ENCODE measurements at regions not wholly inside any gene's neighbourhood (a gene's known extent, or its start where the extent isn't known, plus 50 kb on each side); places are given as distances from the start of the nearest gene placed in this dataset.

- TF ChIP-seq, protein P1, sequence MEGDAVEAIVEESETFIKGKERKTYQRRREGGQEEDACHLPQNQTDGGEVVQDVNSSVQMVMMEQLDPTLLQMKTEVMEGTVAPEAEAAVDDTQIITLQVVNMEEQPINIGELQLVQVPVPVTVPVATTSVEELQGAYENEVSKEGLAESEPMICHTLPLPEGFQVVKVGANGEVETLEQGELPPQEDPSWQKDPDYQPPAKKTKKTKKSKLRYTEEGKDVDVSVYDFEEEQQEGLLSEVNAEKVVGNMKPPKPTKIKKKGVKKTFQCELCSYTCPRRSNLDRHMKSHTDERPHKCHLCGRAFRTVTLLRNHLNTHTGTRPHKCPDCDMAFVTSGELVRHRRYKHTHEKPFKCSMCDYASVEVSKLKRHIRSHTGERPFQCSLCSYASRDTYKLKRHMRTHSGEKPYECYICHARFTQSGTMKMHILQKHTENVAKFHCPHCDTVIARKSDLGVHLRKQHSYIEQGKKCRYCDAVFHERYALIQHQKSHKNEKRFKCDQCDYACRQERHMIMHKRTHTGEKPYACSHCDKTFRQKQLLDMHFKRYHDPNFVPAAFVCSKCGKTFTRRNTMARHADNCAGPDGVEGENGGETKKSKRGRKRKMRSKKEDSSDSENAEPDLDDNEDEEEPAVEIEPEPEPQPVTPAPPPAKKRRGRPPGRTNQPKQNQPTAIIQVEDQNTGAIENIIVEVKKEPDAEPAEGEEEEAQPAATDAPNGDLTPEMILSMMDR (IDR thresholded peaks at IDR 0.05; ENCODE audit: low read depth, low read length): no peak
- no peak overlapping the region for H3K27ac ChIP-seq (ENCODE audit: low read depth, low read length)
- peaks cover 7% of the 10 kb centered on the region for H3K9me3 ChIP-seq (ENCODE audit: control insufficient read depth, insufficient read depth, low read length)
- CTCF ChIA-PET: no interaction called here
- no peak overlapping the region for H3K4me3 ChIP-seq (ENCODE audit: low read depth, low read length)
- POLR2A ChIA-PET: no interaction called here
- no peak for DNase-seq (ENCODE audit: low read depth, low spot score)
- no peaks in the 10 kb centered on the region for H3K27me3 ChIP-seq (ENCODE audit: control insufficient read depth, insufficient read depth, low read length)
Measured at GRCh38 chr18:51593931-51594330, 396.4 kb upstream of the MEX3C start.

GRCh38 chr18:51603111-51603510 is 405.6 kb upstream of the MEX3C start:
- DNase-seq (ENCODE audit: low read depth, low spot score): no peak
- H3K27ac ChIP-seq (ENCODE audit: low read depth, low read length): no peak overlapping the region
- TF ChIP-seq, protein P1 (IDR thresholded peaks at IDR 0.05; ENCODE audit: low read depth, low read length): no peak
- H3K9me3 ChIP-seq (ENCODE audit: control insufficient read depth, insufficient read depth, low read length): peaks cover 8% of the 10 kb centered on the region; the same call in 1 of the 2 replicates
- ChIA-PET CTCF (no interaction called here), POLR2A (no interaction called here)
- H3K4me3 ChIP-seq (ENCODE audit: low read depth, low read length): no peak overlapping the region
- no peaks in the 10 kb centered on the region for H3K27me3 ChIP-seq (ENCODE audit: control insufficient read depth, insufficient read depth, low read length)

GRCh38 chr18:51603551-51603950 is 406.1 kb upstream of the MEX3C start:
- H3K27ac ChIP-seq (ENCODE audit: low read depth, low read length): no peak overlapping the region
- H3K9me3 ChIP-seq (ENCODE audit: control insufficient read depth, insufficient read depth, low read length): peaks cover 8% of the 10 kb centered on the region; the same call in 1 of the 2 replicates
- DNase-seq (ENCODE audit: low read depth, low spot score): no peak
- CTCF ChIA-PET: interaction anchor here (0.5 kb wide), 1 partner anchor 817 kb away, joined by 5 read pairs; no protein-coding TSS in a partner anchor
- H3K27me3 ChIP-seq (ENCODE audit: control insufficient read depth, insufficient read depth, low read length): no peaks in the 10 kb centered on the region
- TF ChIP-seq, protein P1 (IDR thresholded peaks at IDR 0.05; ENCODE audit: low read depth, low read length): no peak
- POLR2A ChIA-PET: no interaction called here
- H3K4me3 ChIP-seq (ENCODE audit: low read depth, low read length): no peak overlapping the region

GRCh38 chr18:51610481-51610880 is 413.0 kb upstream of the MEX3C start:
- ChIA-PET POLR2A (no interaction called here), CTCF (no interaction called here)
- Histone ChIP-seq H3K27me3 (ENCODE audit: control insufficient read depth, insufficient read depth, low read length) (no peaks in the 10 kb centered on the region), H3K27ac (ENCODE audit: low read depth, low read length) (no peak overlapping the region), H3K4me3 (ENCODE audit: low read depth, low read length) (no peak overlapping the region), H3K9me3 (ENCODE audit: control insufficient read depth, insufficient read depth, low read length) (peaks cover 13% of the 10 kb centered on the region)
- DNase-seq (ENCODE audit: low read depth, low spot score): no peak
- TF ChIP-seq, protein P1 (IDR thresholded peaks at IDR 0.05; ENCODE audit: low read depth, low read length): no peak

- CTCF ChIA-PET: no interaction called here
- H3K4me3 ChIP-seq (ENCODE audit: low read depth, low read length): no peak overlapping the region
- H3K9me3 ChIP-seq (ENCODE audit: control insufficient read depth, insufficient read depth, low read length): peaks cover 14% of the 10 kb centered on the region
- TF ChIP-seq, protein P1 (IDR thresholded peaks at IDR 0.05; ENCODE audit: low read depth, low read length): no peak
- no peaks in the 10 kb centered on the region for H3K27me3 ChIP-seq (ENCODE audit: control insufficient read depth, insufficient read depth, low read length)
- DNase-seq (ENCODE audit: low read depth, low spot score): no peak
- no peak overlapping the region for H3K27ac ChIP-seq (ENCODE audit: low read depth, low read length)
- POLR2A ChIA-PET: no interaction called here
Measured at GRCh38 chr18:51611326-51611725, 413.8 kb upstream of the MEX3C start.

Data from AG04450 (cell line).